Stomach smooth muscle (tissue), 2 donors: ENCODE measurements at regions not wholly inside any gene's neighbourhood (a gene's known extent, or its start where the extent isn't known, plus 50 kb on each side); places are given as distances from the start of the nearest gene placed in this dataset.
A peak's percentile ranks its signal among the peaks of the same experiment; 100 is the strongest.

Source experiments
- H3K27ac ChIP-seq: one replicate; pipeline ENCODE4 v1.7.0; 2013; ENCODE audit warnings: mild to moderate bottlenecking, low read length, inconsistent platforms
- H3K27me3 ChIP-seq, 2 donors: one replicate each; pipeline ENCODE4 v1.7.0; 2013; ENCODE audit warnings: low read length in 2 of 2; ENCODE audit not compliant: insufficient read depth in 2 of 2, control insufficient read depth in 1 of 2
- H3K36me3 ChIP-seq, 2 donors: one replicate each; pipeline ENCODE4 v1.7.0; 2013; ENCODE audit warnings: low read length in 2 of 2; ENCODE audit not compliant: control insufficient read depth in 2 of 2, insufficient read depth in 2 of 2
- H3K4me1 ChIP-seq: one replicate; pipeline ENCODE4 v1.7.0; 2013; ENCODE audit warnings: low read length; ENCODE audit not compliant: control insufficient read depth, insufficient read depth
- H3K4me3 ChIP-seq, 2 donors: one replicate each; pipeline ENCODE4 v1.7.0; 2013; ENCODE audit warnings: low read length in 2 of 2
- H3K9ac ChIP-seq, 2 donors: one replicate each; pipeline ENCODE4 v1.7.0; 2013; ENCODE audit warnings: low read length in 2 of 2, mild to moderate bottlenecking in 1 of 2
- H3K9me3 ChIP-seq, 2 donors: one replicate each; pipeline ENCODE4 v1.7.0; 2013; ENCODE audit warnings: low read length in 2 of 2; ENCODE audit not compliant: control insufficient read depth in 2 of 2
- donor health status: healthy.
- donor health status: Pancreatic carcinoma.

DNA sequence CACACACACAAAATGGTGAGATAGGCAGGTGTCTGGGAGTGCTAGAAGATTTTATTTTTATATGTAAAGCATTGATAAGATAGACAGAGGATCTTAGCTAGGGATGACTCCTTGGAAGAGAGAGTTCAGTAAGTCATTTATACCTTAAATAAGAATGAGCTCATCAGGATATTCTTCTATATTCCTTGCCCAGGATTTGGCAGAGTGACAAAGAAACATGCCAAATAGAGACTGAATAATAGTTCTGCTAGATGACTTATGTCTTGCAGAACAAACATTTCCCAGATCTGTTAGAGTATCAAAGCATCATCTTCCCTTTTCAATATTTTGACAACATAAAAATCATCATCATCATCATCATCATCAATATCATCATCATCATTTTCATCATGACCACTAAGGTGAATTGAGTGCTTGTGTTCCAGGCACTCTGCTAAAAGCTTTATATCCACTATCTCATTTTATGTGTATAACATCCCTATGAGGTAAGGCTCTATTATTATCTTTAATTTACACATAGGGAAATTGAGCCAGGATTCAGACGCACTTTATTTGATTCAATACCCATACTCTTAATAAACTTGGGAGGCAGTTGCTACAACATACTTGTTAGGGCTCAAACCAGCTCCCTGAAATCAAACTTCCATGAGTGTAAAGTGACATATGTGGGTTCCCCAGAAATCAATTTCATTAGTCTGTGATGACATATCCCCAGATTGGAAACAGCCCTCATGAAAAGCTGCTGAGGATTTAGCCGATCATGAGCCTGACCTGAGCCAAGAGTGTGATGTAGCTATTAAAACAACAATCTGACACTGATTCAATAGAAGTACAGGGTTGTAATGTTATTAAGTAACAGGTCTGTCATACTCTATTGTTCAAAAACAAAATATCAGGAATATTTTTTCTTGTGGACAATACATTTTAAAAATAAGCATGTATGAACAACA, 176.3 kb upstream of the SEMA6A start:
- H3K9ac ChIP-seq: no peak overlapping the region
- no peak overlapping the region for H3K4me3 ChIP-seq
- no peaks in the 10 kb centered on the region for H3K4me1 ChIP-seq
- no peak overlapping the region for H3K27ac ChIP-seq
- H3K9me3 ChIP-seq: no peaks in the 10 kb centered on the region
- H3K27me3 ChIP-seq: no peaks in the 10 kb centered on the region
- no peaks in the 10 kb centered on the region for H3K36me3 ChIP-seq

- Histone ChIP-seq H3K4me1 (no peaks in the 10 kb centered on the region), H3K27me3 (no peaks in the 10 kb centered on the region), H3K36me3 (no peaks in the 10 kb centered on the region), H3K27ac (no peak overlapping the region), H3K4me3 (no peak overlapping the region), H3K9ac (no peak overlapping the region), H3K9me3 (no peaks in the 10 kb centered on the region)
Observed at GRCh38 chr5:116747881-116748280, 173.3 kb upstream of the SEMA6A start.

- H3K4me1 ChIP-seq: no peaks in the 10 kb centered on the region
Observed at GRCh38 chr5:116746668-116747067, 172.0 kb upstream of the SEMA6A start.

GRCh38 chr5:116740771-116741170, 166.1 kb upstream of the SEMA6A start:
- no peaks in the 10 kb centered on the region for H3K9me3 ChIP-seq
- no peak overlapping the region for H3K27ac ChIP-seq
- H3K4me3 ChIP-seq: no peak overlapping the region
- peaks cover 4% of the 10 kb centered on the region for H3K4me1 ChIP-seq
- no peak overlapping the region for H3K9ac ChIP-seq
- no peaks in the 10 kb centered on the region for H3K36me3 ChIP-seq
- H3K27me3 ChIP-seq: no peaks in the 10 kb centered on the region

More at GRCh38 chr5:116746668-116747067, 172.0 kb upstream of the SEMA6A start:
- no peak overlapping the region for H3K4me3 ChIP-seq
- H3K27me3 ChIP-seq: no peaks in the 10 kb centered on the region
- H3K27ac ChIP-seq: no peak overlapping the region
- H3K9ac ChIP-seq: no peak overlapping the region
- H3K36me3 ChIP-seq: no peaks in the 10 kb centered on the region
- no peaks in the 10 kb centered on the region for H3K9me3 ChIP-seq

DNA sequence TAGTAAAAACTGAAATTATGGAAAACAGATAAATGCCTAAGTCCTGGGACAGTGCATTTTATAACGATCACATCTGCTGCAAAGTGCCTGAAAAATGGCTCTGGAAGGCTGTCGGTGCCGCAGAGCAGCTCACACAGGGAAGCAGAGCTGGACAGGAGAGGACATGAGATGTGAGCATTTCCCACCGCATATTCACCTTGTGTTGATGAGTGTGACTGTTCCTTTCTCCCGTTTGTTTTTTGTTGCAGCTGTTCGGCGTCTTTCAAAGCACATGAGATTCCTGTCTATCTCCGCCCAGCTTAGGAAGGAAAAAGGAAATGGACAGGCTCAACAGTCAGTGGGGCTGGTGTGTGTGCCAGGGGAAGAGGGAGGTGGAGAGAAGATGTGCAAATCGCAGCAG, 164.9 kb upstream of the SEMA6A start:
- H3K27me3 ChIP-seq: no peaks in the 10 kb centered on the region
- H3K9ac ChIP-seq: no peak overlapping the region
- H3K9me3 ChIP-seq: no peaks in the 10 kb centered on the region
- no peak overlapping the region for H3K27ac ChIP-seq
- H3K4me1 ChIP-seq: peaks cover 9% of the 10 kb centered on the region
- no peak overlapping the region for H3K4me3 ChIP-seq
- no peaks in the 10 kb centered on the region for H3K36me3 ChIP-seq

DNA sequence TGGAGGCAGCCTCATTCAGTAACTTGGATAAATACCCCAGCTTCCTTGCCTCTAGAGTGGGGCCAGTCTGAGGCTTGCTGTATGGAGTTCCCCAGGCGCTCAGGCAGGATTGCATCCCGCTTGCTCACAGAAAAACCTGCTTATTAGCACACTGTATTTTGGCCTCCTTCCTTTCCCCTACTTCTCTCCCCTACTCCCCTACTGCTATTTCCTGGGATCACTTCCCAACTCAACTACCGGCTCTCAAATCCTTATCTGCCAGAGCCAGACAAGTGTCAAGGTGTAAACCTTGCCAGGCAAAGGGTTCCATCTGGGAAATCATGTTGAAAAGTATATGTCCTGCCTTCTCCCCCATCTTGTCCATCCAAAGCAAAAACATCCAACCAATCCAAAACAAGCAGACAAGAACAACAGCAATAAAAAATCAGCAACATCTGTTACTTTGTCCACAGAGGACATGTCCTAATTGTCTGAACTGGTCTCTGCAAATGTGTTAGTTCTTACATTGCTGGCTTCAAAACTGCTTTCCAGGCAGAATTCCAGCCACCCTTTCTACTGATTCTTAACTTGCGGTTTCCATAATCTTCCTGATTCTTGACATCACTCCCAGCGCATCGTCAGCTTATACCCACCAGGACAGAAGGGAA, 164.1 kb upstream of the SEMA6A start:
- H3K27ac ChIP-seq: no peak overlapping the region
- H3K27me3 ChIP-seq: no peaks in the 10 kb centered on the region

GRCh38 chr5:116738239-116738614, 163.6 kb upstream of the SEMA6A start:
- H3K4me1 ChIP-seq: peaks cover 20% of the 10 kb centered on the region
- no peaks in the 10 kb centered on the region for H3K27me3 ChIP-seq
- H3K4me3 ChIP-seq: no peak overlapping the region
- H3K9me3 ChIP-seq: no peaks in the 10 kb centered on the region
- no peak overlapping the region for H3K9ac ChIP-seq
- no peak overlapping the region for H3K27ac ChIP-seq
- H3K36me3 ChIP-seq: no peaks in the 10 kb centered on the region

More for the DNA sequence above, 164.1 kb upstream of the SEMA6A start:
- Histone ChIP-seq H3K9me3 (no peaks in the 10 kb centered on the region), H3K9ac (no peak overlapping the region), H3K36me3 (no peaks in the 10 kb centered on the region), H3K4me3 (no peak overlapping the region), H3K4me1 (peaks cover 17% of the 10 kb centered on the region)

DNA sequence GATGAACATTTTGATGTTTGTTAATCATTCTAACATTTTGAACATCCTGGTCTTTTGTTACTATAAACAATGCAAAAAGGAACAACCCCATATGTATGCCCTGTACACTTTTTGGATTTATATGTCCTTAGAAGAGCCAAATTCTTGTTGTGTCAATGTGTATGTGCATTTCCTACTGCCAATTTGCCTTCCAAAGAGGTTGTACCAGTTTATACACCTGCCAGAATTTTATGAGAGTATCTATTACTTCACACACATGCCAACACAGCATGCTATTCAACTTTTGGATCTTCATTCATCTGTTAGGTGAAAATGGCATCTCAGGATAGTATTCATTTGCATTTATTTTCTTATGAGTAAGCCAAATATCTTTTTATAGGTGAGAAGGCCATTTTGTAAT, 162.0 kb upstream of the SEMA6A start:
- Histone ChIP-seq H3K27ac (no peak overlapping the region), H3K27me3 (no peaks in the 10 kb centered on the region), H3K4me3 (no peak overlapping the region), H3K36me3 (no peaks in the 10 kb centered on the region), H3K9ac (no peak overlapping the region), H3K4me1 (peaks cover 20% of the 10 kb centered on the region), H3K9me3 (no peaks in the 10 kb centered on the region)

DNA sequence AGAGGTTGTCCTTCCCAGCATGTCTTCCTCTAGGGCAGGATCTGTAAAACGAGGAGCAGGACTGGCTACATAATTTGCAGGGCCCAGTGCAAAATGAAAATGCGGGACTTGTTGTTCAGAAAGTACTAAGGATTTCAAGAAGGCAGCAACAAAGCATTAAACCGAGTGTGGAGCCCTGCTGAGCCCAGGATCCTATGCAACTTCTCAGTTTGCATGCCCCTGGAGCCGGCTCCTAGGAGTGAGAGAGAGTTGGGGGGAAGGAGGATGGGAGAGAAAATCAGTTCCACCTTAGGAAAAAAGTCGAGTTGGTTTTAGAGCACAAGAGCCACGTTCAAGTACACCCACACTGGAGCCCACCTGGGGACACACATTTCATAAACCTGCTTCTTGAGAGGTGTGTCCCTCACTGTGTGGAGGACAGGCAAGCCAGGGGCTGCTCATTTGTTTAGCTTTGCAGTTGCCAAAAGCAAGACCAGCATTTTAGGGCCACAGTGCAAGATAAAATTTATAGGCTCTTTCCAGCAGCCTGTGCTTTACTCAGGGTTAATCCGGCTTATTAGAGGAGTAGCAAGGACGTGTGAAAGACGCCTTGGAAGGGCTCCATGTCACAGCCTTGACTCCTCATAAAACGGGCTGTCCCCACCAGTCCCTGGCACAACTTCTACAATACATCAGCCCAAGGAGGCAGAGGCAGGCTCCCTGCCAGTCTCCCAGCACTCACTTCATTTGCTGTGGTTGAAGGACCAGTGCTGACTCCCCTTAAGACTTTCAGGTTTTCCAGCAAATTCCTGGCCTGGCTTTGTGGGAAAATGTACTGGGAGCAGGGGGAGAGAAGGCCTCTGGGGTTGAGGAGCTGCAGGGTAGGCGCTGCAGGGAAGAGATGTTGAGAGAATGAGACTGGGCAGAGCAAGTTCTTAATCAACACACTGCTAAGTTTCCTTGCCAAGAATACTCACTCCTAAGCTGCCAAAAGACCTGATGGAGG, 159.7 kb upstream of the SEMA6A start:
- H3K9ac ChIP-seq: no peak overlapping the region
- H3K36me3 ChIP-seq: no peaks in the 10 kb centered on the region
- H3K4me1 ChIP-seq: peaks cover 20% of the 10 kb centered on the region
- peak overlapping the region; percentile 41 for H3K27ac ChIP-seq
- peak overlapping the region in 1 of 2 donors; percentile 22 for H3K4me3 ChIP-seq
- H3K9me3 ChIP-seq: no peaks in the 10 kb centered on the region
- H3K27me3 ChIP-seq: no peaks in the 10 kb centered on the region

DNA sequence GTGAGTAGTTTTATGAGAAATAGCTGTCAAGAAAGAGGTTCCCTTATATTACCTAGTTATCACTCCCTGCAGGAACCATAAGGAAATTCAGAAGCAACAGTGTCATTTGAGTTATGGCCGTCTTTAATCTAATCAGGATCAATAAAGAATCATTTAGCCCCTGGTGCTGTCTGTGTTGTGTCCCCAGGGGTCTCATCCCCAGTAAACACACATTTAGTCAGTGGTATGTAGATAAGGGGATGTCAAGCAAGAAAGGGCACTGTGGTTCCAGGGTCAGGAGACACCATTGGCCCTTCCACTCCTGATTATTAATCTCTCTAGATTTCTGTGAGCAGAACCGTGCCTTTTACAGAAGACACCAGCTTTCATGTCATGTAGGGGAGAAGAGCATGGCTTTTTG, 158.0 kb upstream of the SEMA6A start:
- Histone ChIP-seq H3K27ac (no peak overlapping the region), H3K4me1 (peaks cover 16% of the 10 kb centered on the region), H3K4me3 (no peak overlapping the region), H3K9me3 (no peaks in the 10 kb centered on the region), H3K27me3 (no peaks in the 10 kb centered on the region), H3K9ac (no peak overlapping the region), H3K36me3 (no peaks in the 10 kb centered on the region)
